ENCODE measurements at regions not wholly inside any gene's neighbourhood (a gene's known extent, or its start where the extent isn't known, plus 50 kb on each side); places are given as distances from the start of the nearest gene placed in this dataset.

GRCh38 chr3:116951610-116952009 lies 242.0 kb downstream of the TUSC7 start:
- TF ChIP-seq EZH2 (IDR thresholded peaks at IDR 0.05; ENCODE audit: low read depth): no peak
- no peak for TF ChIP-seq CTCF (conservative IDR thresholded peaks at IDR 0.05)

All from PC-9 (cell line).